H1 (cell line): ENCODE measurements at regions not wholly inside any gene's neighbourhood (a gene's known extent, or its start where the extent isn't known, plus 50 kb on each side); places are given as distances from the start of the nearest gene placed in this dataset.

Experiments used
- CTCF ChIA-PET: fragments of 300-600 bp; sonication (Branson Sonifier 250); formaldehyde crosslinking; loops from one replicate; lab custom pipeline; 2021; ENCODE audit not compliant: partially characterized antibody; lab: Charles Lee
- POLR2A ChIA-PET: fragments of 300-600 bp; sonication (Branson Sonifier 250); formaldehyde crosslinking; loops from one replicate; lab custom pipeline; 2021; ENCODE audit warnings: inconsistent platforms; ENCODE audit not compliant: partially characterized antibody; lab: Charles Lee
- DNase-seq, 2 experiments: peaks; one replicate each; pipeline versions ENCODE4 v3.0.0 to v3.0.0-alpha.2; 2010 to 2022; ENCODE audit warnings: low spot score in 2 of 2, low read depth in 1 of 2, mixed read lengths in 1 of 2
- FAIRE-seq: peaks from 2 replicates; lab custom pipeline; 2011; peaks lifted over from hg19 to GRCh38; lab: Jason Lieb, UNC
- H2AFZ ChIP-seq: 2 replicates; pipeline ENCODE4 v1.8.1; 2012; ENCODE audit warnings: low read length, inconsistent platforms
- H2AK5ac ChIP-seq: 2 replicates; pipeline ENCODE4 v1.6.1; 2013; ENCODE audit warnings: low read depth, low read length
- H2BK120ac ChIP-seq: replicated peaks from 2 replicates; pipeline ENCODE3; 2013; ENCODE audit warnings: low read depth, low read length, inconsistent platforms
- H2BK12ac ChIP-seq: 2 replicates; pipeline ENCODE4 v1.6.1; 2013; ENCODE audit warnings: low read depth, low read length
- H2BK15ac ChIP-seq: 2 replicates; pipeline ENCODE4 v1.6.1; 2013; ENCODE audit warnings: low read length
- H2BK20ac ChIP-seq: 2 replicates; pipeline ENCODE4 v1.6.1; 2013; ENCODE audit warnings: low read length
- H2BK5ac ChIP-seq: 2 replicates; pipeline ENCODE4 v1.6.1; 2013; ENCODE audit warnings: low read depth, low read length
- H3K14ac ChIP-seq: 2 replicates; pipeline ENCODE4 v1.6.1; 2013; ENCODE audit warnings: inconsistent platforms; ENCODE audit not compliant: insufficient read length
- H3K18ac ChIP-seq: 2 replicates; pipeline ENCODE4 v1.6.1; 2013; ENCODE audit warnings: low read length; ENCODE audit errors: extremely low read depth
- H3K23ac ChIP-seq: 2 replicates; pipeline ENCODE4 v1.6.1; 2013; ENCODE audit warnings: inconsistent platforms; ENCODE audit not compliant: insufficient read length
- H3K23me2 ChIP-seq: 2 replicates; pipeline ENCODE4 v1.6.1; 2013; ENCODE audit warnings: low read depth, low read length
- H3K27ac ChIP-seq: 2 replicates; pipeline ENCODE4 v1.6.1; 2011; ENCODE audit warnings: low read depth, low read length, inconsistent platforms
- H3K27me3 ChIP-seq, 4 experiments: replicated peaks in 1 of 4; 1 replicate in 1 of 4; 2 replicates in 3 of 4; pipeline versions ENCODE4 v1.6.1 to v1.8.1; 2011 to 2013; ENCODE audit warnings: low read length in 3 of 4, mild to moderate bottlenecking in 3 of 4, inconsistent platforms in 2 of 4, mixed read lengths in 2 of 4, moderate library complexity in 1 of 4; ENCODE audit not compliant: control insufficient read depth in 3 of 4, insufficient read depth in 3 of 4; ENCODE audit errors: extremely low read depth in 1 of 4
- H3K36me3 ChIP-seq, 4 experiments: 2 replicates each; pipeline versions ENCODE4 v1.6.1 to v1.8.1; 2011 to 2013; ENCODE audit warnings: mild to moderate bottlenecking in 4 of 4, low read length in 3 of 4, moderate library complexity in 2 of 4, control low read depth in 1 of 4, inconsistent platforms in 1 of 4; ENCODE audit not compliant: insufficient read depth in 4 of 4, control insufficient read depth in 2 of 4
- H3K4ac ChIP-seq: replicated peaks from 2 replicates; pipeline ENCODE3; 2013; ENCODE audit warnings: low read length, low read depth, mixed read lengths, inconsistent platforms; ENCODE audit not compliant: insufficient read length
- H3K4me1 ChIP-seq, 4 experiments: replicated peaks in 1 of 4; 1 replicate in 1 of 4; 2 replicates in 3 of 4; pipeline versions ENCODE4 v1.6.1 to v1.8.1; 2011 to 2013; ENCODE audit warnings: low read length in 3 of 4, inconsistent platforms in 2 of 4, mixed read lengths in 1 of 4; ENCODE audit not compliant: insufficient read depth in 4 of 4, control insufficient read depth in 3 of 4
- H3K4me2 ChIP-seq, 2 experiments: 2 replicates each; pipeline versions ENCODE4 v1.6.1 to v1.8.1; 2011 to 2013; ENCODE audit warnings: low read depth in 2 of 2, low read length in 2 of 2, control low read depth in 1 of 2, inconsistent platforms in 1 of 2, mild to moderate bottlenecking in 1 of 2; ENCODE audit not compliant: insufficient read depth in 1 of 2
- H3K4me3 ChIP-seq, 4 experiments: fragments of 200-600, 300-600 bp in 1 of 4; sonication (generic), shearing (Covaris generic), sonication (Bioruptor Twin) in 1 of 4; 2 replicates each; pipeline versions ENCODE4 v1.5.1 to v1.8.1; 2011 to 2016; ENCODE audit warnings: low read length in 4 of 4, low read depth in 3 of 4, control low read depth in 2 of 4, inconsistent platforms in 2 of 4, mild to moderate bottlenecking in 2 of 4, mixed read lengths in 1 of 4, moderate library complexity in 1 of 4; ENCODE audit not compliant: insufficient read depth in 2 of 4; ENCODE audit errors: extremely low read depth in 1 of 4
- H3K56ac ChIP-seq: replicated peaks from 2 replicates; pipeline ENCODE3; 2013; ENCODE audit warnings: low read depth, mild to moderate bottlenecking, mixed read lengths, low read length, inconsistent platforms; ENCODE audit not compliant: insufficient read length
- H3K79me1 ChIP-seq: 2 replicates; pipeline ENCODE4 v1.6.1; 2013; ENCODE audit warnings: low read depth, low read length, control low read depth
- H3K79me2 ChIP-seq, 2 experiments: 2 replicates each; pipeline versions ENCODE4 v1.6.1 to v1.8.1; 2012 to 2013; ENCODE audit warnings: low read length in 2 of 2, mild to moderate bottlenecking in 2 of 2, inconsistent platforms in 1 of 2; ENCODE audit not compliant: insufficient read depth in 2 of 2, control insufficient read depth in 1 of 2
- H3K9ac ChIP-seq, 4 experiments: replicated peaks in 1 of 4; 1 replicate in 1 of 4; 2 replicates in 3 of 4; pipeline versions ENCODE4 v1.6.1 to v1.8.1; 2011 to 2013; ENCODE audit warnings: low read depth in 3 of 4, low read length in 3 of 4, control low read depth in 2 of 4, mild to moderate bottlenecking in 2 of 4, moderate library complexity in 2 of 4, inconsistent platforms in 1 of 4; ENCODE audit errors: extremely low read depth in 1 of 4
- H3K9me3 ChIP-seq, 2 experiments: 2 replicates each; pipeline versions ENCODE4 v1.6.1 to v1.8.1; 2012 to 2013; ENCODE audit warnings: mild to moderate bottlenecking in 2 of 2, moderate library complexity in 2 of 2, control low read depth in 1 of 2, inconsistent platforms in 1 of 2, low read depth in 1 of 2, low read length in 1 of 2, mixed read lengths in 1 of 2; ENCODE audit not compliant: insufficient read depth in 2 of 2
- H4K20me1 ChIP-seq, 2 experiments: replicated peaks in 1 of 2; 2 replicates each; pipeline versions ENCODE3 to v1.8.1; 2011 to 2013; ENCODE audit warnings: inconsistent platforms in 2 of 2, low read length in 2 of 2, mild to moderate bottlenecking in 1 of 2; ENCODE audit not compliant: insufficient read depth in 2 of 2, control insufficient read depth in 1 of 2
- H4K5ac ChIP-seq: 2 replicates; pipeline ENCODE4 v1.6.1; 2013; ENCODE audit warnings: low read length, low read depth, mixed read lengths, inconsistent platforms; ENCODE audit not compliant: insufficient read length
- H4K8ac ChIP-seq: 2 replicates; pipeline ENCODE4 v1.8.0; 2013; ENCODE audit warnings: mild to moderate bottlenecking, moderate library complexity, low read length, inconsistent platforms; ENCODE audit not compliant: insufficient read depth; ENCODE audit errors: extremely low read depth
- H4K91ac ChIP-seq: replicated peaks from 2 replicates; pipeline ENCODE3; 2013; ENCODE audit warnings: low read length, mixed read lengths, inconsistent platforms; ENCODE audit not compliant: insufficient read length
- CREB1 ChIP-seq: IDR thresholded peaks from 2 replicates; pipeline ENCODE4 v1.6.1; 2012; ENCODE audit warnings: inconsistent platforms
- CTBP2 ChIP-seq: IDR thresholded peaks from 2 replicates; pipeline ENCODE4 v1.7.0; 2011; ENCODE audit warnings: borderline replicate concordance, mild to moderate bottlenecking, moderate library complexity, mixed read lengths, low read length; ENCODE audit not compliant: insufficient read depth, insufficient read length
- EGR1 ChIP-seq: IDR thresholded peaks from 2 replicates; pipeline ENCODE4 v1.6.1; 2011; ENCODE audit warnings: low read depth, low read length, borderline replicate concordance
- FOSL1 ChIP-seq: IDR thresholded peaks from 2 replicates; pipeline ENCODE4 v1.6.1; 2011; ENCODE audit warnings: mild to moderate bottlenecking, low read depth, low read length, moderate library complexity; ENCODE audit not compliant: insufficient read depth
- HDAC2 ChIP-seq, 2 experiments: fragments of 300-600 bp in 1 of 2; sonication (generic) in 1 of 2; IDR thresholded peaks; 2 replicates each; pipeline ENCODE4 v1.6.1; 2011 to 2012; ENCODE audit warnings: low read depth in 2 of 2, low read length in 2 of 2, mild to moderate bottlenecking in 2 of 2, moderate library complexity in 2 of 2, borderline replicate concordance in 1 of 2, inconsistent platforms in 1 of 2
- HDAC6 ChIP-seq: IDR thresholded peaks from one replicate; pipeline ENCODE4 v1.7.1; 2012; ENCODE audit warnings: low read depth, mild to moderate bottlenecking, inconsistent platforms, low read length, moderate library complexity
- JUN ChIP-seq: IDR thresholded peaks from 2 replicates; pipeline ENCODE4 v1.6.1; 2011; ENCODE audit warnings: low read depth, mild to moderate bottlenecking, improper control_type of control experiment, low read length
- KDM1A ChIP-seq: fragments of 200-600, 300-600 bp; sonication (generic); IDR thresholded peaks from 2 replicates; pipeline ENCODE4 v1.7.1; 2016; ENCODE audit warnings: mild to moderate bottlenecking, low read length, borderline replicate concordance
- MAX ChIP-seq: IDR thresholded peaks from 2 replicates; pipeline ENCODE4 v1.6.1; 2012; ENCODE audit warnings: inconsistent platforms
- POLR2A ChIP-seq, 2 experiments: IDR thresholded peaks; 1 replicate in 1 of 2; 2 replicates in 1 of 2; pipeline ENCODE4 v1.6.1; 2011; ENCODE audit warnings: low read depth in 2 of 2, low read length in 2 of 2, mild to moderate bottlenecking in 2 of 2; ENCODE audit errors: control extremely low read depth in 1 of 2
- POU5F1 ChIP-seq: IDR thresholded peaks from 2 replicates; pipeline ENCODE4 v1.6.1; 2011; ENCODE audit warnings: low read depth, mild to moderate bottlenecking, low read length, moderate library complexity
- RXRA ChIP-seq: IDR thresholded peaks from 2 replicates; pipeline ENCODE4 v1.6.1; 2011; ENCODE audit warnings: low read depth, mild to moderate bottlenecking, low read length, moderate library complexity; ENCODE audit not compliant: insufficient read depth
- SIRT6 ChIP-seq: IDR thresholded peaks from one replicate; pipeline ENCODE4 v1.7.1; 2012; ENCODE audit warnings: low read length, inconsistent platforms
- SP2 ChIP-seq: IDR thresholded peaks from 2 replicates; pipeline ENCODE4 v1.6.1; 2012; ENCODE audit warnings: mild to moderate bottlenecking, low read length, inconsistent platforms
- TBP ChIP-seq: IDR thresholded peaks from 2 replicates; pipeline ENCODE4 v1.6.1; 2011; ENCODE audit warnings: low read depth, low read length, improper control_type of control experiment
- ZNF274 ChIP-seq: IDR thresholded peaks from 2 replicates; pipeline ENCODE4 v1.7.0; 2012; ENCODE audit warnings: low read length, borderline replicate concordance; ENCODE audit errors: extremely low read depth
- WGBS, 2 experiments: shearing (Covaris generic) in 1 of 2; methylation state at CpG; one replicate each; pipeline versions ENCODE4 v1.1.6 to v1.1.7; 2013 to 2015; ENCODE audit warnings: low lambda C conversion rate in 2 of 2, mixed read lengths in 2 of 2, inconsistent platforms in 1 of 2, low coverage in 1 of 2, missing lambda C conversion rate in 1 of 2; ENCODE audit not compliant: insufficient replicate concordance in 2 of 2, insufficient coverage in 1 of 2, insufficient read length in 1 of 2; ENCODE audit errors: extremely low coverage in 1 of 2, missing lambda C conversion rate in 1 of 2; 5-methylcytosine and 5-hydroxymethylcytosine counted together

DNA sequence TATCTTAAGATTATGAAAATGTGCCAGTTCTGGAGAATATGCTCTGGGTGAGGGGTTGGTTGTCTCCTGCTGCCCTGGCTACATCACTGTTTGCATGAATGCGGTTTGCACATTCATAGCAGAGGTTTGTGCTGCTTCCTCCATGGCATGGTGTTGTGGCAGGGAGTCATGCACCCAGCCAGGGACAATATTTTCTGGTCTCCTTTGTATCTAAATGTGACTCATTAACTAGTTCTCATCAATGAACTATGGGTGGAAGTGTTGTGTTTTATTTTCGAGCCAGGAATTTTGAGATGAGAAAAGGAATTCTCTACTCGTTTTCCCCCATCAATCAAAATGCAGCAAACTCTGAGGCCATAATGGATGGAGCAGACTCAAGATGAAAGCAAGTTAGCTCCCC lies 527.3 kb downstream of the SNAPC1 start:
- H3K27me3 ChIP-seq = no peaks in the 10 kb centered on the region
- no peak overlapping the region for H2BK120ac ChIP-seq
- ChIA-PET POLR2A (no interaction called here), CTCF (interaction anchor here (0.6 kb wide), 2 partner anchors 257 to 478 kb away, joined by 3 read pairs; no protein-coding TSS in a partner anchor)
- H3K27ac ChIP-seq = no peak overlapping the region
- no peak overlapping the region for H4K5ac ChIP-seq
- H3K36me3 ChIP-seq = no peaks in the 10 kb centered on the region
- H2AFZ ChIP-seq = no peak overlapping the region
- H3K9me3 ChIP-seq = no peaks in the 10 kb centered on the region
- no peak overlapping the region for H2BK20ac ChIP-seq
- H3K23me2 ChIP-seq = no peaks in the 10 kb centered on the region; the same call in 1 of the 2 replicates
- FAIRE-seq (no peak), DNase-seq (no peak)
- H3K18ac ChIP-seq = no peak overlapping the region
- H3K56ac ChIP-seq = no peak overlapping the region
- no peak overlapping the region for H2BK5ac ChIP-seq
- no peak overlapping the region for H2BK15ac ChIP-seq
- H4K91ac ChIP-seq = no peak overlapping the region
- no peaks in the 10 kb centered on the region for H3K79me2 ChIP-seq
- H3K9ac ChIP-seq = no peak overlapping the region
- no peaks in the 10 kb centered on the region for H4K20me1 ChIP-seq
- H3K23ac ChIP-seq = no peak overlapping the region
- H2BK12ac ChIP-seq = no peak overlapping the region
- no peaks in the 10 kb centered on the region for H3K4me1 ChIP-seq
- no peak overlapping the region for H3K14ac ChIP-seq
- H4K8ac ChIP-seq = no peak overlapping the region
- H3K4me2 ChIP-seq = no peak overlapping the region
- H2AK5ac ChIP-seq = no peak overlapping the region
- WGBS, 2 experiments = 100% methylated on average over 3 of the region's 3 CpGs; no CpG with 5 or more reads in 1 of the 2 experiments
- no peak overlapping the region for H3K4me3 ChIP-seq
- H3K4ac ChIP-seq = no peak overlapping the region
- H3K79me1 ChIP-seq = no peaks in the 10 kb centered on the region
- TF ChIP-seq HDAC2 (IDR thresholded peaks at IDR 0.05; ENCODE audit: borderline replicate concordance in 1 of 2, low read depth in 2 of 2, low read length in 2 of 2) = no peak
- no peak for TF ChIP-seq EGR1
- no peak for TF ChIP-seq KDM1A
- TF ChIP-seq HDAC6 = no peak
- TF ChIP-seq SP2 = no peak
- TF ChIP-seq ZNF274 = no peak
- no peak for TF ChIP-seq FOSL1
- TF ChIP-seq POLR2A (IDR thresholded peaks at IDR 0.05; ENCODE audit: control extremely low read depth in 1 of 2, low read depth in 2 of 2, low read length in 2 of 2) = no peak
- TF ChIP-seq CTBP2 = no peak
- TF ChIP-seq POU5F1 = no peak
- no peak for TF ChIP-seq TBP
- TF ChIP-seq CREB1 = no peak
- TF ChIP-seq RXRA = no peak
- TF ChIP-seq SIRT6 = no peak
- TF ChIP-seq JUN = no peak
- TF ChIP-seq MAX = no peak
